ENCODE measurements at regions not wholly inside any gene's neighbourhood (a gene's known extent, or its start where the extent isn't known, plus 50 kb on each side); places are given as distances from the start of the nearest gene placed in this dataset.

DNA sequence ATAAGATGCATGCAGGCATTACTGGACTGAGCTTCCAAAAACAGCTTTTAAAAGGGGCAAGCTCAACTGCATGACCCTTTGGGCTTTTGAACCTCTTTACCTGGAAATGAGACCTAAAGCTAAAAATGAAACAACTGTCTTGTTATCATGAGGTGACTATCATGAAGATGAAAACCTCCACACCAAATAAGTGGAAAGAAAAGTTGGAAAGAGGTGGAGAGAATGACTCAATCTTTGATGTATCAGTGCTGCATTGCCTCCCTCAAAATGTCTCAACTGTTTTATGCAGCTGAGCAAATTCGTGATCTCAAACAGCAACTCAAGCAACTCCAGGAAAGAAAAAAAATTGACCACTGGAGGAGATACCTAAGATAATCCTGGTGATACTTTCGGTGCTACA lies 307.1 kb downstream of the KBTBD8 start:
- Histone ChIP-seq H3K27ac (ENCODE audit: insufficient read depth, low read length) (no peak overlapping the region), H2AK5ac (ENCODE audit: low read depth, low read length) (no peak overlapping the region), H4K8ac (ENCODE audit: low read depth in 2 of 2, low read length in 2 of 2) (no peak overlapping the region), H2AFZ (replicated peaks; ENCODE audit: low read length, poor library complexity) (no peak overlapping the region), H3K4me3 (ENCODE audit: insufficient read depth, low read depth, low read length) (no peak overlapping the region), H3K9me1 (ENCODE audit: insufficient read depth, low read length) (no peaks in the 10 kb centered on the region), H3K18ac (ENCODE audit: low read depth, low read length) (no peak overlapping the region), H3K23ac (ENCODE audit: low read depth, low read length) (no peak overlapping the region), H2BK15ac (ENCODE audit: low read depth, low read length) (no peak overlapping the region), H3K79me1 (ENCODE audit: low read depth in 1 of 2, low read length in 2 of 2) (no peaks in the 10 kb centered on the region), H3K56ac (ENCODE audit: extremely low read depth, insufficient read depth, low read length) (no peak overlapping the region), H4K20me1 (ENCODE audit: insufficient read depth, low read length) (no peaks in the 10 kb centered on the region), H2BK120ac (ENCODE audit: low read depth, low read length) (no peak overlapping the region), H2BK5ac (ENCODE audit: low read depth, low read length, poor library complexity, severe bottlenecking) (no peak overlapping the region), H3K9me3 (ENCODE audit: control insufficient read depth, insufficient read depth, low read length) (no peaks in the 10 kb centered on the region), H4K91ac (ENCODE audit: insufficient read depth, low read depth, low read length) (no peak overlapping the region), H4K5ac (ENCODE audit: low read depth, low read length) (no peak overlapping the region), H3K36me3 (ENCODE audit: control insufficient read depth, insufficient read depth, low read length) (no peaks in the 10 kb centered on the region), H3K14ac (replicated peaks; ENCODE audit: low read depth, low read length) (no peak overlapping the region), H3K4me2 (ENCODE audit: low read depth, low read length) (no peak overlapping the region), H3K27me3 (ENCODE audit: control insufficient read depth, insufficient read depth, low read length) (no peaks in the 10 kb centered on the region), H2AK9ac (replicated peaks; ENCODE audit: low read depth, low read length, poor library complexity) (no peak overlapping the region), H2BK20ac (ENCODE audit: low read depth, low read length) (no peak overlapping the region), H3K4ac (ENCODE audit: low read depth, low read length) (no peak overlapping the region), H3K9ac (ENCODE audit: low read depth, low read length) (no peak overlapping the region), H3K4me1 (ENCODE audit: control insufficient read depth, insufficient read depth, low read length) (no peaks in the 10 kb centered on the region)
- in situ Hi-C loops (cut with MboI; ENCODE audit: low sequenced_read_pairs) (no loop called here), intact Hi-C loops (cut with micrococcal nuclease) (no loop called here), dilution Hi-C loops (cut with HindIII; ENCODE audit: low sequenced_read_pairs, unreplicated experiment) (no loop called here)
- ATAC-seq (ENCODE audit: low read depth) (no peak), DNase-seq (no peak)
- no peak for TF ChIP-seq RAD21 (IDR thresholded peaks at IDR 0.05; ENCODE audit: low read length)
- no peak for TF ChIP-seq MAZ (IDR thresholded peaks at IDR 0.05; ENCODE audit: borderline replicate concordance, low read depth, low read length)
- no peak for TF ChIP-seq RCOR1 (IDR thresholded peaks at IDR 0.05; ENCODE audit: insufficient replicate concordance, low read length)
- TF ChIP-seq MXI1 (IDR thresholded peaks at IDR 0.05; ENCODE audit: borderline replicate concordance, low read depth, low read length), result no peak
- TF ChIP-seq, protein P1, sequence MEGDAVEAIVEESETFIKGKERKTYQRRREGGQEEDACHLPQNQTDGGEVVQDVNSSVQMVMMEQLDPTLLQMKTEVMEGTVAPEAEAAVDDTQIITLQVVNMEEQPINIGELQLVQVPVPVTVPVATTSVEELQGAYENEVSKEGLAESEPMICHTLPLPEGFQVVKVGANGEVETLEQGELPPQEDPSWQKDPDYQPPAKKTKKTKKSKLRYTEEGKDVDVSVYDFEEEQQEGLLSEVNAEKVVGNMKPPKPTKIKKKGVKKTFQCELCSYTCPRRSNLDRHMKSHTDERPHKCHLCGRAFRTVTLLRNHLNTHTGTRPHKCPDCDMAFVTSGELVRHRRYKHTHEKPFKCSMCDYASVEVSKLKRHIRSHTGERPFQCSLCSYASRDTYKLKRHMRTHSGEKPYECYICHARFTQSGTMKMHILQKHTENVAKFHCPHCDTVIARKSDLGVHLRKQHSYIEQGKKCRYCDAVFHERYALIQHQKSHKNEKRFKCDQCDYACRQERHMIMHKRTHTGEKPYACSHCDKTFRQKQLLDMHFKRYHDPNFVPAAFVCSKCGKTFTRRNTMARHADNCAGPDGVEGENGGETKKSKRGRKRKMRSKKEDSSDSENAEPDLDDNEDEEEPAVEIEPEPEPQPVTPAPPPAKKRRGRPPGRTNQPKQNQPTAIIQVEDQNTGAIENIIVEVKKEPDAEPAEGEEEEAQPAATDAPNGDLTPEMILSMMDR (conservative IDR thresholded peaks at IDR 0.05; ENCODE audit: low read depth, low read length), result no peak
- TF ChIP-seq POLR2A (IDR thresholded peaks at IDR 0.05; ENCODE audit: low read depth, low read length), result no peak
- TF ChIP-seq, protein P2, sequence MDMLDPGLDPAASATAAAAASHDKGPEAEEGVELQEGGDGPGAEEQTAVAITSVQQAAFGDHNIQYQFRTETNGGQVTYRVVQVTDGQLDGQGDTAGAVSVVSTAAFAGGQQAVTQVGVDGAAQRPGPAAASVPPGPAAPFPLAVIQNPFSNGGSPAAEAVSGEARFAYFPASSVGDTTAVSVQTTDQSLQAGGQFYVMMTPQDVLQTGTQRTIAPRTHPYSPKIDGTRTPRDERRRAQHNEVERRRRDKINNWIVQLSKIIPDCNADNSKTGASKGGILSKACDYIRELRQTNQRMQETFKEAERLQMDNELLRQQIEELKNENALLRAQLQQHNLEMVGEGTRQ (IDR thresholded peaks at IDR 0.05; ENCODE audit: low read depth, low read length), result no peak
- TF ChIP-seq, protein P3, sequence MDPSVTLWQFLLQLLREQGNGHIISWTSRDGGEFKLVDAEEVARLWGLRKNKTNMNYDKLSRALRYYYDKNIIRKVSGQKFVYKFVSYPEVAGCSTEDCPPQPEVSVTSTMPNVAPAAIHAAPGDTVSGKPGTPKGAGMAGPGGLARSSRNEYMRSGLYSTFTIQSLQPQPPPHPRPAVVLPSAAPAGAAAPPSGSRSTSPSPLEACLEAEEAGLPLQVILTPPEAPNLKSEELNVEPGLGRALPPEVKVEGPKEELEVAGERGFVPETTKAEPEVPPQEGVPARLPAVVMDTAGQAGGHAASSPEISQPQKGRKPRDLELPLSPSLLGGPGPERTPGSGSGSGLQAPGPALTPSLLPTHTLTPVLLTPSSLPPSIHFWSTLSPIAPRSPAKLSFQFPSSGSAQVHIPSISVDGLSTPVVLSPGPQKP (IDR thresholded peaks at IDR 0.05; ENCODE audit: borderline replicate concordance, low read depth, low read length), result no peak
- TF ChIP-seq BHLHE40 (IDR thresholded peaks at IDR 0.05; ENCODE audit: low read depth, low read length), result no peak
- TF ChIP-seq MAFK (IDR thresholded peaks at IDR 0.05; ENCODE audit: low read depth, low read length), result no peak
- TF ChIP-seq NFE2L2 (IDR thresholded peaks at IDR 0.05; ENCODE audit: low read depth, low read length), result no peak
- no peak for TF ChIP-seq CHD1 (IDR thresholded peaks at IDR 0.05; ENCODE audit: low read depth, low read length)
- no peak for TF ChIP-seq RFX5 (IDR thresholded peaks at IDR 0.05; ENCODE audit: low read depth, low read length)
- no TSS peak for BruUV-seq (replicated peaks)
- ChIA-PET POLR2A (ENCODE audit: unreplicated experiment) (no interaction called here), CTCF (no interaction called here)
- WGBS, 2 experiments (ENCODE audit: extremely low coverage in 2 of 2, insufficient read length in 1 of 2), result no CpG with 5 or more reads among the region's 2 CpGs
